ENCODE measurements at regions not wholly inside any gene's neighbourhood (a gene's known extent, or its start where the extent isn't known, plus 50 kb on each side); places are given as distances from the start of the nearest gene placed in this dataset.

DNA sequence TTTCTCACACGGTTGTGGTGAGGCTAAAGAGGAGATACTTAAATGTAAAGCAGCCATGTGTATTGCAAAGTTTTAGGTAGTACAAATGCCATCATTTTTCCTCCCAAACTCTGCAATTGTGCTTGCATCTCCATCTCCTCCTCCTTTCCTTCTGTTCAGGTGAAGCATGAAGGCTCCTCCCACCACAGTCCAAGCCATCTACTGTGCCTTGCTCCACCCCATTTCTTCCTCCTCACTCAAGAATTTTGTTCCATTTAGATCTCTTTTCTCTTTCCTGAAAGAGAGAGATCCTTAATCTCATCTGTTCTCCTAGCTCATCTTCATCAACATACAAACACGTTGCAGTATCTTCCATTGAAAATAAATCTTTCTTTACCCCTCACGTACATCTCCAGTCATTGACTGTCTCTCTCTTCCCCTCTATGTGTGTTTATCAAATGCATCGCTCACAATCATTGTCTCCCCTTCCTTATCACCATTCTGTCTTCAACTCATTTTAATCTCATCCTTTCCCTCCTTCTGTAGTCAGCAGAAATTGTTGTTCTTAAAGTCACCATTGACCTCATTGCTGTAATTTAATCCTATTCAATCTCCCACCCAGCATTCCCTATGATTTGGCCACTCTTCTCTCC is 392.1 kb downstream of the RAD51AP2 start:
- H3K27ac Mint-ChIP-seq (ENCODE audit: unreplicated experiment), result no peak overlapping the region
- DNase-seq (ENCODE audit: low read depth) (no peak), FAIRE-seq (no peak)
- H3K4me1 Mint-ChIP-seq (ENCODE audit: low read depth, unreplicated experiment), result no peaks in the 10 kb centered on the region
- H3K36me3 Mint-ChIP-seq (ENCODE audit: low read depth, unreplicated experiment), result no peaks in the 10 kb centered on the region
- no peaks in the 10 kb centered on the region for H3K9me3 Mint-ChIP-seq (ENCODE audit: unreplicated experiment)
- Histone ChIP-seq H3K4me1 (ENCODE audit: insufficient read depth, low read length) (no peaks in the 10 kb centered on the region), H3K36me3 (ENCODE audit: insufficient read depth, low read length) (no peaks in the 10 kb centered on the region), H3K9me3 (ENCODE audit: insufficient read depth, low read depth, low read length) (no peaks in the 10 kb centered on the region), H3K79me2 (ENCODE audit: insufficient read depth, low read length) (no peaks in the 10 kb centered on the region), H3K27ac (ENCODE audit: low read depth, low read length) (no peak overlapping the region), H3K9ac (ENCODE audit: low read length) (no peak overlapping the region), H3K4me2 (ENCODE audit: low read length) (no peak overlapping the region), H4K20me1 (ENCODE audit: insufficient read depth, low read length) (no peaks in the 10 kb centered on the region), H3K4me3 (ENCODE audit: insufficient read depth, low read depth, low read length) (no peak overlapping the region), H3K27me3 (ENCODE audit: insufficient read depth, low read length) (no peaks in the 10 kb centered on the region), H2AFZ (ENCODE audit: low read depth, low read length) (no peak overlapping the region)
- TF ChIP-seq, protein P1, sequence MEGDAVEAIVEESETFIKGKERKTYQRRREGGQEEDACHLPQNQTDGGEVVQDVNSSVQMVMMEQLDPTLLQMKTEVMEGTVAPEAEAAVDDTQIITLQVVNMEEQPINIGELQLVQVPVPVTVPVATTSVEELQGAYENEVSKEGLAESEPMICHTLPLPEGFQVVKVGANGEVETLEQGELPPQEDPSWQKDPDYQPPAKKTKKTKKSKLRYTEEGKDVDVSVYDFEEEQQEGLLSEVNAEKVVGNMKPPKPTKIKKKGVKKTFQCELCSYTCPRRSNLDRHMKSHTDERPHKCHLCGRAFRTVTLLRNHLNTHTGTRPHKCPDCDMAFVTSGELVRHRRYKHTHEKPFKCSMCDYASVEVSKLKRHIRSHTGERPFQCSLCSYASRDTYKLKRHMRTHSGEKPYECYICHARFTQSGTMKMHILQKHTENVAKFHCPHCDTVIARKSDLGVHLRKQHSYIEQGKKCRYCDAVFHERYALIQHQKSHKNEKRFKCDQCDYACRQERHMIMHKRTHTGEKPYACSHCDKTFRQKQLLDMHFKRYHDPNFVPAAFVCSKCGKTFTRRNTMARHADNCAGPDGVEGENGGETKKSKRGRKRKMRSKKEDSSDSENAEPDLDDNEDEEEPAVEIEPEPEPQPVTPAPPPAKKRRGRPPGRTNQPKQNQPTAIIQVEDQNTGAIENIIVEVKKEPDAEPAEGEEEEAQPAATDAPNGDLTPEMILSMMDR (IDR thresholded peaks at IDR 0.05; ENCODE audit: insufficient read depth, low read depth, low read length), result no peak
- TF ChIP-seq EZH2 (IDR thresholded peaks at IDR 0.05; ENCODE audit: insufficient read depth, low read length), result no peak
- peaks cover 2% of the 10 kb centered on the region for H3K27me3 Mint-ChIP-seq (ENCODE audit: low read depth, unreplicated experiment)
- no peak overlapping the region for H3K4me3 Mint-ChIP-seq (ENCODE audit: unreplicated experiment)

DNA sequence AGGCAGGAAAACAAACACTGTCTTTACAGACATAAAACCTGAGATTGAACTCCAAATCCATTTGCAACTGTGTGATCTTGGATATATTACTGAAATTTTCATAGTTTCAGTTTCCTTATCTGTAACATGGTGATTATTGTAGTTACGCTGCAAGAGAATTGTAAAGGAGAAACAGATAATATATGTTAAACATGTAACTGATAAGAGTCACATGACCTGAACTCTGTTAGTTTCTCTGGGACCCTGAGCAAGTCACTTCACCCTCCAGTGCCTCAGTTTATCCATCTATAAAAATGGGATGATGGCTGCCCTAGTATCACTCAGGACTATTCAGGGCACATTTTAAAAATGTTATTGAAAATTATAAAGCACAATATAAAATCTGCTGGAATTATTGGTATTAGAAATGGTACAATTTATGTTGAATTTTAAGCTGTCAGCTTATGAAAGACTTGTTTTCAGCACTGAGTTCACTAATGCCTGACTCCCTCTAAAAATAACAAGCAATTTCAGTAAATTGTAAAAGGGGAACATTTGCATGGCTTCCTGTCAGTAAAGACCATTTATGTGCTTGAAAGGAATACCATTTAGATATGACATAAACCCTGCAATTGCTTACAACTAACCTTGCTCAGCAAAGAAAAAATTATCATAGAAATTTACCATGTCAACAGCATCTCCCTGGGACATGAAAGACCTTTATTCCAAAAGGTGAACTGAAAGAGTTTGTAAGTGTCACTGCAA is 393.5 kb downstream of the RAD51AP2 start:
- Histone ChIP-seq H3K79me2 (ENCODE audit: insufficient read depth, low read length) (no peaks in the 10 kb centered on the region), H3K4me1 (ENCODE audit: insufficient read depth, low read length) (no peaks in the 10 kb centered on the region), H3K27me3 (ENCODE audit: insufficient read depth, low read length) (no peaks in the 10 kb centered on the region), H4K20me1 (ENCODE audit: insufficient read depth, low read length) (no peaks in the 10 kb centered on the region), H2AFZ (ENCODE audit: low read depth, low read length) (no peak overlapping the region), H3K4me3 (ENCODE audit: insufficient read depth, low read depth, low read length) (no peak overlapping the region), H3K36me3 (ENCODE audit: insufficient read depth, low read length) (no peaks in the 10 kb centered on the region), H3K27ac (ENCODE audit: low read depth, low read length) (no peak overlapping the region), H3K9ac (ENCODE audit: low read length) (no peak overlapping the region), H3K9me3 (ENCODE audit: insufficient read depth, low read depth, low read length) (no peaks in the 10 kb centered on the region), H3K4me2 (ENCODE audit: low read length) (no peak overlapping the region)
- no peaks in the 10 kb centered on the region for H3K36me3 Mint-ChIP-seq (ENCODE audit: low read depth, unreplicated experiment)
- TF ChIP-seq, protein P1 (IDR thresholded peaks at IDR 0.05; ENCODE audit: insufficient read depth, low read depth, low read length), result no peak
- TF ChIP-seq EZH2 (IDR thresholded peaks at IDR 0.05; ENCODE audit: insufficient read depth, low read length), result no peak
- H3K4me1 Mint-ChIP-seq (ENCODE audit: low read depth, unreplicated experiment), result no peaks in the 10 kb centered on the region
- peaks cover 2% of the 10 kb centered on the region for H3K27me3 Mint-ChIP-seq (ENCODE audit: low read depth, unreplicated experiment)
- H3K4me3 Mint-ChIP-seq (ENCODE audit: unreplicated experiment), result no peak overlapping the region
- no peak for FAIRE-seq
- H3K9me3 Mint-ChIP-seq (ENCODE audit: unreplicated experiment), result no peaks in the 10 kb centered on the region
- no peak overlapping the region for H3K27ac Mint-ChIP-seq (ENCODE audit: unreplicated experiment)
- DNase-seq (ENCODE audit: low read depth), result no peak
